Activated T-cell treated with anti-CD3 and anti-CD28 coated beads for 24 hours (primary cell): ENCODE measurements at regions not wholly inside any gene's neighbourhood (a gene's known extent, or its start where the extent isn't known, plus 50 kb on each side); places are given as distances from the start of the nearest gene placed in this dataset.

ENCODE experiments used
- DNase-seq: peaks from one replicate; pipeline ENCODE4 v3.0.0-alpha.2; 2020; ENCODE audit warnings: low read depth

- DNase-seq = no peak
Measured at GRCh38 chr1:62981434-62981833, 197.5 kb downstream of the ATG4C start.

DNA sequence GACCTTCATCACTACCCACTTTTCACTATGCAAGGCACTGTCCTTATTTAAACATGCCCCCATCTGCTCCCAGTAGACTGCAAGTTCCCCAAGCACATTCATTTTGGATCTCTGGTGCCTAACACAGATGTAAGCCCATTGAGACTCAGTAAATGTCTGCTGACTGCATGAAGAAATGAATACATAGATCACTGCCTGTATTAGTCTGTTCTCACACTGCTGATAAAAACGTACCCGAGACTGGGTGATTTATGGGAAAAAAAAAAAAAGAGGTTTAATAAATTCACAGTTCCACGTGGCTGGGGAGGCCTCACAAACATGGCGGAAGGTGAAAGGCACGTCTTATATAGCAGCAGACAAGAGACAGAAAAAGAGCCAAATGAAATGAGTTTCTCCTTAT, 204.9 kb downstream of the ATG4C start:
- no peak for DNase-seq

- no peak for DNase-seq
Measured at GRCh38 chr1:62989497-62989896, 205.6 kb downstream of the ATG4C start.

- DNase-seq = no peak
Measured at GRCh38 chr1:62991152-62991551, 207.2 kb downstream of the ATG4C start.

DNA sequence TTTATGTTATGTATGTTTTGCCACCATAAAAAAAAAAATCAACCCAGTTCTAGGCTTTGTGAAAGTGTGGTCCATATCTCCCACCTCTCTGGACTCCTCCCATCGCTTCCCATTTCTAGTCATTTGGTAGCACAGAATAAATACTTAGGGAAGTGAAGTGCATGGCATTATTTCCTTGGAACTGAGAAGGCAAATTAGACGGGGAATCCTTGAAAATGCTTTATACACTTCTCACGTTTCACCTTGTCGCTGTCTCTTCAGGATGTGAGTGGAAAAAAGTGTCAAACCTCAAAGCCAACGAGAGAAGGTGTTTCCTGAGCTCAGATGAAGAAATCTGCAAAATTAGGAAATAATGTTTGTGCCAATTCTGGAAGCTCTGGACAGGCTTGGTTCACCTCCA, 209.9 kb downstream of the ATG4C start:
- DNase-seq = no peak

DNA sequence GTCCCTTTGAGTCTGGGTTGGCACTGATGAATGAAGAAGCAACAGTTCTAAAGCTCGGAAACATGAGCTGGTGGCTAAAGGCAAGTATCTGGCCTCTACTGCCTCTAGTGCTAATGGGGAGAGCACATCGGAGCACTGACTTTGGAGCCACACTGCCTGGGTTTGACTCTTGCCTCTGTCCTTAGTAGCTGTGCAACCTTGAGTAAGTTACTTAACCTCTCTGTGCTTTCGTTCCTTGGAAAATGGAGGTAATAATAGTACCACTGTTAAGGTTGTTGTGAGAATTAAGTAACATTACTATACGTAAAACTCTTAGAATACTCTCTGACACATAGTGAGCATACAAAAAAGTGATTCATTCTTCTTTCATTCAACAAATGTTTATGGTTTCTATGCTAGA, 211.2 kb downstream of the ATG4C start:
- no peak for DNase-seq

- no peak for DNase-seq
Measured at GRCh38 chr1:62997884-62998283, 214.0 kb downstream of the ATG4C start.

- DNase-seq = no peak
Measured at GRCh38 chr1:62998845-62999649, 215.1 kb downstream of the ATG4C start.

DNA sequence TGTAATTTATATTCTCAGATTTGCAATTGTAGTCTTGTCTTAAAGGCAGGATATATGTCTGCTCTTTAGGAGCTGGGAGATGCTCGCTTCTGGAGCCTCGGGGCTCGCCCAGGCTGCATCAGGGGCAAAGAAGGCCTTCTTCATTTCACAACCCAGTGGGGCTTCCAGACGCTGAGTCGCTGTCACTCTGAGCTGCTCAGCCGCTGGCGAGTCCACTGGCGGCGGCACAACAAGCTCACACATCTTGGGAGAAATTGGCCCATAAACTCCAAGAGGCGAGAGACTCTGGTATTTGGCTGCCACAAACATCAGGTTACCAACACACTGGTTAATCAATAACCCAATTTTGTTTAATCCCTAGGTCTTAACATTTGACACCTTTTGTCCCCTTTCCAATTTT, 216.6 kb downstream of the ATG4C start:
- no peak for DNase-seq

DNA sequence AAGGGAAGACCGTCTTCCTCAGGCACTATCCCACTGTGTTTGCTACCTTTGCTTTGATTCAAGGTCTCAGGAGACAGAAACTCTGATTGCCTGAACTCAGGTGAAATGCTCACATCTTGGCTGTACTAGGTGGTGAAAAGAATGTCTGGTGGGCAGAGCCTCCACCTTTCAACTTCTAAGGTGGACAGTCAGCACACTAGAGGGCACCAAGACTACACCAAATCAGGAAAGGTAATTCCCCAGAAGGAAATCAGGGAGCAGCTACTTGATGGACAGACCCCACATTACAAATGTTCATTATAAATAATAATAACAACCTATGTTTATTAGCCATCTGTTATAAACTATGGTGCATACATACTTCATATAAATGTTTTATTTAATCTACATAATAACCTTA, 220.9 kb downstream of the ATG4C start:
- no peak for DNase-seq

DNA sequence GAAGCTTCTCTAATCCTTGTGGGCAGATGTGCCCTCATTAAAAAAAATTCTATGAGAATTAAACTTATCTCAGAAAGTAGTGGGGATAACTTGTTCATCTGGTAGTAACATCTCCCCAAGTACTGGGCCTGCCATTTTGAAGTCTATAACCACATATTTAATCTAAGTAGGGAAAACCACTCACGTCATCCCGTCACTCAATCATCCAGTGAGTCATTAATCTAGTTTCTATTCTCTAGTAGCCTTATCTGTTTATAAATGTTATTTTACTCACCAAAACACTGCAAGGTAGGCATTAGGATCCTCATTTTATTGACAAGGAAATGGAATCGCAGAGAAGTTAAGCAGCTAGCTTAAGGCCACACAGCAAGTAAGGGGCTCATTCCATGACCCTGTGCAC, 221.9 kb downstream of the ATG4C start:
- no peak for DNase-seq

GRCh38 chr1:63009421-63009820, 225.5 kb downstream of the ATG4C start:
- DNase-seq = no peak

DNA sequence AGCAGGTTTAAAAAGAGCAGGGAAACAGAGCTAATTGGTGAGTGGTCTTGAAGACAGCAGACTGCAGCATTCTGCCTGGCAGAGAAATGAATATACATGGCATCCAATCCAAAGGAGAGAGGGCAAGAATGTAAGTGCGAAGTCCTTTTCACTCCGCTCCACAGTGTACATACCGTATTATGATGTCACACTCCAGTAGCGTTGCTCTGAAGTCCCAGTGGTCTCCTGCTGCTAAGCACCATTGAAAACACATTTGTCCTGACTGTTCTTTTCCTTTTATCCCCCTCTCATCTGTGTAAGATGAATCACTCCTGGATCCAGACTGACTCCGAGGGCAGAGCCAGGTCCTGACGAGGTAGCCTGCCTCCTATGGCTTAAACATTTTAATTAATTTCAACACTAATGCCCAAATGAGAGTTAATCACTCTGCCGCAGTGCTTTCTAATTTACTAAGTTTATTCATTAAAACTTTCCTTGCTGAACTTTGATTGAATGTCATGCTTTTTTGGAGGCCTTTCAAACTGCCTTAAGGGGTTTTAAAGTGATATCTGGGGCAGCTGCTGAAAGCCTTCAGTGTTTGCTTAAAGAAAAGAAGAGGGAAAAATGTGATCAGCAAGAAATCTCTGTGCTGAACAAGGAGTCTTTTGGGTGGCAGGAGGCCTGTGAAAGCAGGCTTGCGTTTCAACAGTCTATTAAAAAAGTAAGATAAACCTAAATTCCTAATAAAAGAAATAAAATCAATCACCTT, 227.2 kb downstream of the ATG4C start:
- no peak for DNase-seq

DNA sequence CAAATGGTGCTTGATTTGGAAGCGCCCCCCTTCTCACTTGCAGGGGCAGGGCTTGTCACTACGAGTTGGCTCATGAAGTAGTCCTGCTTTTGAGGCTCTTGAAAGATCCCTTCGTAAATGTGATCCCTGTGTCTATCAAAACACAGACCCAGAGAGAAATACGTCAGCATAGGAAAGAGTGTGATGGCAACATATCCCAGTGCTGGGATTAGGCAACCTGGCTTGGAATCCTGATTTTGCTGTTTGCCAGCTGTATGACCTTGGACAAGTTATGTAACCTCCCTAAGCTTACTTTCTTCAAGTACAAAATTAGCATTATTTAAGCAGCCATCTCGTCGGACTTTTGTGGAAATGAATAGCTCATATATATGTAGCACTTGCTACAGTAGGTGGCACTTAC, 228.4 kb downstream of the ATG4C start:
- DNase-seq = no peak

DNA sequence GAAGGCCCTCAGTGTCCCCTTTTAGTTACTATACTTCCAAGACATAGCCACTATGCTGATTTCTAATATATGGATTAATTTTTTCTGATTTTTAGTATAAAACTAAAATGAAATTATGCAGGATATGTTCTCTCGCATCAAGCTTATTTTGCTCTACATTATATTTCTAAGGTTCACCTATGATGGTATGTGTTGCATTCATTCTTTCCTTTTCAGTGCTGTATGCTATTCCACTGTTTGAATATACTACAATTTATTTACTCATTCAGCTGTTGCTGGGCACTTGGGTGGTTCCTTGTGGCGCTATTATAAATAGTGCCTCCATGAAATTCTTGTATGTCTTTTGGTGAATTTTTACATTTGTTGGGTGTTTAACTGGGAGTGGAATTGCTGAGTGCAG, 230.3 kb downstream of the ATG4C start:
- DNase-seq = no peak

DNA sequence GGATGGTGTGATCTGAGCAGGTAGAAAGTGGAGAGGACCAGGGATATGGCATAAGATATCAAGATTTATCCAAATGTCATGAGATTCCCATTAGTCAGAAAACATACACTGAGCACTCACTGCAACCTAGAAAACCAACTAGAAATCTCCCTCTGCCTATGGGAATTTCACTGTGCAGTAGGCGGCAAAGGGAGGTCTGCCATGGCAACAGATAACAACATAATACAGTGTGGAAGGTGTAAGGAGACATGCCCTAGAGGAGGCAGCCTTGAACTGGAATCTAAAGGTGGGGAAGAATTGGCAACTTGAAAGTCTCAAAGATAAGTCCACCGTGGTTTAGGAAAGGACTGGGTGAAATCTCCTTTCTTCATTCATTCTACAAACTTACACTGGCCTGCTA, 238.4 kb downstream of the ATG4C start:
- no peak for DNase-seq

GRCh38 chr1:63023171-63023570, 239.2 kb downstream of the ATG4C start:
- no peak for DNase-seq

DNA sequence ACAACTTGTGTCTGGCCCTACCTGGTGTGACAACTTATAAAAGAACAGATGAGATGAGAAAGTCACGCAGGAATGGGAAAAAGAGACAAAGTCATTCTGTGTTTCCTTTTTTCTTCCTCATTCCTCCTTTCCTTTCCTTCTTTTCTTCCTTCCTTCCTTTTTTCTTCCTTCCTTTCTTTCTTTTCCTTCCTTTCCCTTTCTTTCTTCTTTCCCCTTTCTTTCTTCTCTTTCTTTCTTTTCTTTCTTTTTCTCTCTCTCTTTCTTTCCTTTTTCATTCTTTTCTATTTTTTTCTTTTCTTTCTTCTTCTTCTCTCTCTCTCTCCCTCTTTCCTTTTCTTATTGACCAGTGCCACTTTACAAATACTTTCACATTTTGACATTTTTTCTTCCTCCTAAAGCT, 239.7 kb downstream of the ATG4C start:
- no peak for DNase-seq

- DNase-seq = no peak
Measured at GRCh38 chr1:63024132-63024531, 240.2 kb downstream of the ATG4C start.

GRCh38 chr1:63027176-63027575, 243.2 kb downstream of the ATG4C start:
- no peak for DNase-seq

DNA sequence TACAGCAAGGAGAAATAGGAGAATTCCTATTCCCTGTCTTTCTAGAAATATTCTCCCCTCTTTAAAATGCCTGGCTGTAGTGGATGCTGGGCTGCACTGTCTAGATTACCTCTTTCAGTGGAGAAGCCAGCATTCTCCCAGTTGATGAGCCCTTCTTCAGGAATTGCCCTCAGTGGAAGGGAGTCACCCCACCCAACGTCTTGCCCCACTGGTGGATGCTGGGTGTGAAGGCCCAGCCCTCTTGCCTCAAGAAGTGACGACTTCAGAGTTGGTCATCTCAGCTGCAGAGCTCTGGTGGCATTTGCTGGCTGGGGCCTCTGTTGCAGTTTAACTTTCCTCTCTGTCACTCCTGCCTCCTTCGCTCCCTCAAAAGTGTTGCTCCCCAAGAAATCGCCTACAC, 248.2 kb downstream of the ATG4C start:
- no peak for DNase-seq

- DNase-seq = no peak
Measured at GRCh38 chr1:63033211-63033610, 249.3 kb downstream of the ATG4C start.

DNA sequence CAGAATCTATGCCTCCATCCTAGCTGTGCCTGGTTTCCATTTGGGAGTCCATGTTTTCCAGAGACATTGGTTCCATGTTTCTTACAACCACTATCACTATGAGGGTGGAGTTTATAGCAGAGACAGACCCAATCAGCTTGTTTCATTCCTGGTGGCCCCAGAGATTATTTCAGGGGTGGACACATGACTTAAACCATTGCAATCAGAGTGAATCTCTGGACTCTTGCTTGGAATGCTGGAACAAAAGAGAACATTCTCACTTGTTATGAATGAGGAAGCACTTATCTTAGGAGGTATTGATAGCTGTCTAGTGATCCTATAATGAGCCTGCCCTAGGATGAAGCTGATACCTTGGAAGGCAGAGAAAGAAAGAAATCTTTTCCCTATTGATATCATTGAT, 250.3 kb downstream of the ATG4C start:
- DNase-seq = no peak

DNA sequence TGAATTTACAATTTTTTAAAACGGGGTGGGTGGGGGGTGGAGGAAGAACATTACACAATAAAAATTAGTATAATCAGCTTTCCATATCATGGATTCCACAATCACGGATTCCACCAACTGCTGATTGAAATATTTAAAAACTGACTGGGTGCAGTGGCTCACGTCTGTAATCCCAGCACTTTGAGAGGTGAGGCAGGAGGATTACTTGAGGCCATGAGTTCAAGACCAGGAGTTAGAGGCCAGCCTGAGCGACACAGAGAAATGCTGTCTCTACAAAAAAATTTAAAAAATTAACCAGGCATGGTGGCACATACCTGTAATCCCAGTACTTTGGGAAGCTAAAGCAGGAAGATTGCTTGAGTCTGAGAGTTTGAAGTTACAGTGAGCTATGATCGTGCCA, 254.7 kb downstream of the ATG4C start:
- no peak for DNase-seq
